GM12878 (cell line): ENCODE measurements at regions not wholly inside any gene's neighbourhood (a gene's known extent, or its start where the extent isn't known, plus 50 kb on each side); places are given as distances from the start of the nearest gene placed in this dataset.

Experiments used
- ATAC-seq: fragments of 200-7000 bp; cut with Tn5 transposase; 3 replicates; pipeline ENCODE4 v1.9.1; 2020; ENCODE audit warnings: mild to moderate bottlenecking, moderate library complexity
- BruUV-seq: library from RNA; stranded (reverse); fragments of 400-500 nt; replicated peaks from 2 replicates; lab custom pipeline; 2021; lab: Mats Ljungman, UMichigan
- CTCF ChIA-PET: fragments of 300-600 bp; sonication (Branson Sonifier 250); formaldehyde crosslinking; extraction: SDS; loops from one replicate; lab custom pipeline; 2021; ENCODE audit warnings: inconsistent platforms; lab: Yijun Ruan, JAX
- POLR2A ChIA-PET: fragments of 350-600 bp; formaldehyde crosslinking; extraction: SDS; loops from one replicate; lab custom pipeline; 2021; ENCODE audit warnings: inconsistent platforms; lab: Charles Lee
- RAD21 ChIA-PET: fragments of 300-600 bp; sonication (Branson Sonifier 250); formaldehyde crosslinking; loops from one replicate; lab custom pipeline; 2023; ENCODE audit warnings: antibody characterized with exemption; ENCODE audit not compliant: unreplicated experiment; lab: Charles Lee
- SMC1A ChIA-PET: fragments of 300-600 bp; sonication (Branson Sonifier 250); formaldehyde crosslinking; loops from one replicate; lab custom pipeline; 2023; ENCODE audit not compliant: unreplicated experiment, uncharacterized antibody; lab: Charles Lee
- DNase-seq: peaks from one replicate; pipeline ENCODE4 v3.0.0-alpha.2; 2011; ENCODE audit warnings: low read depth, low spot score
- FAIRE-seq: peaks from 3 replicates; lab custom pipeline; 2011; peaks lifted over from hg19 to GRCh38; lab: Jason Lieb, UNC
- H2AFZ ChIP-seq: 2 replicates; pipeline ENCODE4 v1.6.0; 2011; ENCODE audit warnings: low read depth, low read length, control low read depth; ENCODE audit not compliant: control insufficient read depth
- H3K27ac ChIP-seq: 2 replicates; pipeline ENCODE4 v1.5.1; 2011; ENCODE audit warnings: control low read depth; ENCODE audit not compliant: control insufficient read depth, insufficient read depth
- H3K27me3 ChIP-seq, 2 experiments: replicated peaks in 1 of 2; 2 replicates each; pipeline versions ENCODE4 v1.6.0 to v1.6.1; 2011; ENCODE audit warnings: low read length in 1 of 2; ENCODE audit not compliant: control insufficient read depth in 2 of 2, insufficient read depth in 2 of 2
- H3K36me3 ChIP-seq, 2 experiments: 2 replicates each; pipeline ENCODE4 v1.5.1; 2011; ENCODE audit warnings: low read length in 1 of 2; ENCODE audit not compliant: control insufficient read depth in 2 of 2, insufficient read depth in 2 of 2
- H3K4me1 ChIP-seq: 2 replicates; pipeline ENCODE4 v1.6.1; 2011; ENCODE audit warnings: mild to moderate bottlenecking, low read length, moderate library complexity, mixed read lengths; ENCODE audit not compliant: control insufficient read depth, insufficient read depth
- H3K4me2 ChIP-seq: 2 replicates; pipeline ENCODE4 v1.6.0; 2011; ENCODE audit warnings: control low read depth; ENCODE audit not compliant: control insufficient read depth, insufficient read depth
- H3K4me3 ChIP-seq: fragments of 200-600 bp; sonication (generic); 2 replicates; pipeline ENCODE4 v1.5.1; 2016
- H3K79me2 ChIP-seq: 2 replicates; pipeline ENCODE4 v1.6.0; 2011; ENCODE audit warnings: low read length; ENCODE audit not compliant: control insufficient read depth, insufficient read depth
- H3K9ac ChIP-seq: 2 replicates; pipeline ENCODE4 v1.8.0; 2011; ENCODE audit warnings: low read length, control low read depth, mixed read lengths; ENCODE audit not compliant: control insufficient read depth, insufficient read depth
- H3K9me3 ChIP-seq: replicated peaks from 3 replicates; pipeline ENCODE4 v1.5.1; 2011; ENCODE audit warnings: mild to moderate bottlenecking, low read length; ENCODE audit not compliant: control insufficient read depth, insufficient read depth
- H4K20me1 ChIP-seq: 2 replicates; pipeline ENCODE4 v1.6.0; 2011; ENCODE audit not compliant: control insufficient read depth, insufficient read depth
- BACH1 ChIP-seq: fragments of 450-650 bp; IDR thresholded peaks from 2 replicates; pipeline ENCODE4 v1.6.1; 2017; ENCODE audit warnings: mild to moderate bottlenecking, borderline replicate concordance
- BHLHE40 ChIP-seq, 2 experiments: fragments of 450-650 bp in 1 of 2; IDR thresholded peaks; 2 replicates each; pipeline ENCODE4 v1.6.1; 2011 to 2017; ENCODE audit warnings: low read depth in 2 of 2, borderline replicate concordance in 1 of 2, improper control_type of control experiment in 1 of 2, low read length in 1 of 2, mild to moderate bottlenecking in 1 of 2
- BMI1 ChIP-seq: fragments of 450-650 bp; IDR thresholded peaks from 2 replicates; pipeline ENCODE4 v1.6.1; 2016; ENCODE audit warnings: mild to moderate bottlenecking, moderate library complexity, borderline replicate concordance
- CREB1 ChIP-seq: IDR thresholded peaks from 2 replicates; pipeline ENCODE4 v1.6.1; 2012; ENCODE audit warnings: low read depth, mild to moderate bottlenecking, inconsistent platforms
- E2F4 ChIP-seq: IDR thresholded peaks from 2 replicates; pipeline ENCODE4 v1.6.1; 2012; ENCODE audit warnings: low read depth, low read length, improper control_type of control experiment
- ELK1 ChIP-seq: IDR thresholded peaks from 2 replicates; pipeline ENCODE4 v1.6.1; 2012; ENCODE audit warnings: low read depth, low read length, improper control_type of control experiment
- ESRRA ChIP-seq: IDR thresholded peaks from 2 replicates; pipeline ENCODE4 v1.6.1; 2012; ENCODE audit warnings: mild to moderate bottlenecking, low read length, improper control_type of control experiment
- FOS ChIP-seq: IDR thresholded peaks from 3 replicates; pipeline ENCODE4 v1.6.1; 2011; ENCODE audit warnings: borderline replicate concordance; ENCODE audit not compliant: insufficient read length; ENCODE audit errors: extremely low read depth
- GABPA ChIP-seq: IDR thresholded peaks from 2 replicates; pipeline ENCODE4 v1.6.1; 2014; ENCODE audit warnings: antibody characterized with exemption, low read depth, mild to moderate bottlenecking, inconsistent platforms
- HDGF ChIP-seq: fragments of 450-650 bp; IDR thresholded peaks from 2 replicates; pipeline ENCODE4 v1.6.1; 2016; ENCODE audit warnings: antibody characterized with exemption
- IRF5 ChIP-seq: fragments of 450-650 bp; IDR thresholded peaks from 2 replicates; pipeline ENCODE4 v1.6.1; 2017; ENCODE audit warnings: borderline replicate concordance
- KAT2A ChIP-seq: conservative IDR thresholded peaks from 2 replicates; pipeline ENCODE4 v1.6.1; 2011; ENCODE audit warnings: low read depth, low read length; ENCODE audit not compliant: control insufficient read depth
- NFYB ChIP-seq: IDR thresholded peaks from 2 replicates; pipeline ENCODE4 v1.6.1; 2011; ENCODE audit warnings: low read depth, mild to moderate bottlenecking, low read length, improper control_type of control experiment, moderate library complexity; ENCODE audit not compliant: insufficient read depth
- NR2C1 ChIP-seq: fragments of 450-650 bp; IDR thresholded peaks from 2 replicates; pipeline ENCODE4 v1.6.1; 2017; ENCODE audit warnings: antibody characterized with exemption, mild to moderate bottlenecking, moderate library complexity
- NRF1 ChIP-seq: conservative IDR thresholded peaks from 2 replicates; pipeline ENCODE4 v1.6.1; 2011; ENCODE audit warnings: mild to moderate bottlenecking, low read depth, low read length, improper control_type of control experiment
- RELA ChIP-seq: fragments of 450-650 bp; IDR thresholded peaks from 2 replicates; pipeline ENCODE4 v1.8.0; 2014; ENCODE audit warnings: borderline replicate concordance; ENCODE audit not compliant: partially characterized antibody
- RELB ChIP-seq: fragments of 450-650 bp; IDR thresholded peaks from 2 replicates; pipeline ENCODE4 v1.6.1; 2017; ENCODE audit warnings: low read depth, mild to moderate bottlenecking, moderate library complexity
- STAT1 ChIP-seq: fragments of 450-650 bp; conservative IDR thresholded peaks from 2 replicates; pipeline ENCODE4 v1.6.1; 2014; ENCODE audit warnings: antibody characterized with exemption, mild to moderate bottlenecking
- YBX1 ChIP-seq: fragments of 450-650 bp; IDR thresholded peaks from 2 replicates; pipeline ENCODE4 v1.6.1; 2016; ENCODE audit warnings: antibody characterized with exemption
- WGBS: methylation state at CpG from one replicate; pipeline ENCODE4 v1.1.6; 2016; ENCODE audit warnings: low lambda C conversion rate; ENCODE audit not compliant: insufficient replicate concordance, insufficient coverage; ENCODE audit errors: missing lambda C conversion rate; 5-methylcytosine and 5-hydroxymethylcytosine counted together
- in situ Hi-C: fragments of 300-500 bp; cut with MboI; formaldehyde crosslinking; loops from 9 replicates; pipeline ENCODE4 v1.14.3; 2018; ENCODE audit warnings: mixed read lengths
- intact Hi-C: fragments of 100-400 bp; cut with micrococcal nuclease; formaldehyde crosslinking; loops from one replicate; pipeline ENCODE4 v1.14.2; 2022; ENCODE audit not compliant: unreplicated experiment
- TF ChIP-seq, protein P1 (sequence below): IDR thresholded peaks from 2 replicates; pipeline ENCODE4 v1.6.1; 2011; ENCODE audit warnings: borderline replicate concordance, low read depth, mild to moderate bottlenecking, moderate library complexity, mixed read lengths, low read length; ENCODE audit not compliant: insufficient read depth; ENCODE audit errors: extremely low read length

GRCh38 chr6:168951217-168951616 lies 302.4 kb downstream of the THBS2 start:
- ATAC-seq (no peak), FAIRE-seq (no peak), DNase-seq (no peak)
- in situ Hi-C loops, result loop anchor here (10.0 kb wide), 1 partner anchor 1564 kb away; no protein-coding TSS in a partner anchor
- CTCF ChIA-PET, result no interaction called here
- no TSS peak for BruUV-seq
- Histone ChIP-seq H3K9ac (no peak overlapping the region), H3K36me3 (no peaks in the 10 kb centered on the region), H3K9me3 (no peaks in the 10 kb centered on the region), H3K4me2 (no peak overlapping the region), H4K20me1 (no peaks in the 10 kb centered on the region), H3K79me2 (no peaks in the 10 kb centered on the region), H3K27ac (no peak overlapping the region), H3K4me3 (no peak overlapping the region), H2AFZ (no peak overlapping the region), H3K4me1 (no peaks in the 10 kb centered on the region), H3K27me3 (no peaks in the 10 kb centered on the region)
- TF ChIP-seq NRF1 (no peak), BMI1 (no peak), HDGF (no peak), FOS (no peak), ELK1 (no peak), NFYB (no peak), KAT2A (no peak), YBX1 (no peak), E2F4 (no peak), GABPA (no peak), NR2C1 (no peak), IRF5 (no peak), RELA (no peak), STAT1 (no peak), CREB1 (no peak), BACH1 (no peak), BHLHE40 (IDR thresholded peaks at IDR 0.05; ENCODE audit: borderline replicate concordance in 1 of 2, low read depth in 2 of 2, low read length in 1 of 2) (no peak), ESRRA (no peak), RELB (no peak)
- TF ChIP-seq, protein P1, sequence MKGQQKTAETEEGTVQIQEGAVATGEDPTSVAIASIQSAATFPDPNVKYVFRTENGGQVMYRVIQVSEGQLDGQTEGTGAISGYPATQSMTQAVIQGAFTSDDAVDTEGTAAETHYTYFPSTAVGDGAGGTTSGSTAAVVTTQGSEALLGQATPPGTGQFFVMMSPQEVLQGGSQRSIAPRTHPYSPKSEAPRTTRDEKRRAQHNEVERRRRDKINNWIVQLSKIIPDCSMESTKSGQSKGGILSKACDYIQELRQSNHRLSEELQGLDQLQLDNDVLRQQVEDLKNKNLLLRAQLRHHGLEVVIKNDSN, result no peak
- 46% methylated on average over 12 of the region's 12 CpGs for WGBS
- RAD21 ChIA-PET, result no interaction called here
- POLR2A ChIA-PET, result no interaction called here
- intact Hi-C loops, result no loop called here
- SMC1A ChIA-PET, result no interaction called here
